Breast epithelium (tissue), 4 donors: ENCODE measurements at regions not wholly inside any gene's neighbourhood (a gene's known extent, or its start where the extent isn't known, plus 50 kb on each side); places are given as distances from the start of the nearest gene placed in this dataset.
"Not testable (repeated sequence)": the region's sequence is repeated elsewhere in the genome, so short reads cannot be mapped to it uniquely, and the experiment has no call there.

Source experiments
- DNase-seq, 2 donors: peaks; one replicate each; pipeline ENCODE4 v3.0.0-alpha.2; 2019; ENCODE audit warnings: low spot score in 2 of 2
- H3K27ac ChIP-seq, 2 donors: fragments of 200-600 bp; sonication (generic) in 1 of 2; one replicate each; pipeline ENCODE4 v1.5.1; 2016 to 2019; ENCODE audit warnings: mild to moderate bottlenecking in 1 of 2
- H3K27me3 ChIP-seq, 2 donors: fragments of 200-600 bp; sonication (generic) in 1 of 2; one replicate each; pipeline versions ENCODE4 v1.5.1 to v1.6.0; 2017 to 2019; ENCODE audit warnings: control low read depth in 1 of 2, mild to moderate bottlenecking in 1 of 2
- H3K36me3 ChIP-seq: fragments of 200-600 bp; one replicate; pipeline ENCODE4 v1.5.1; 2019
- H3K4me1 ChIP-seq, 2 donors: fragments of 200-600 bp; sonication (generic); one replicate each; pipeline ENCODE4 v1.5.1; 2016 to 2019; ENCODE audit warnings: control low read depth in 1 of 2
- H3K4me3 ChIP-seq, 3 donors: fragments of 200-600 bp; sonication (generic); 1 replicate in 2 of 3; 2 replicates in 1 of 3; pipeline ENCODE4 v1.5.1; 2016 to 2019; ENCODE audit warnings: mild to moderate bottlenecking in 3 of 3, moderate library complexity in 2 of 3
- H3K9me3 ChIP-seq, 2 donors: fragments of 200-600 bp; sonication (generic) in 1 of 2; one replicate each; pipeline ENCODE4 v1.5.1; 2016 to 2019; ENCODE audit warnings: control low read depth in 1 of 2
- POLR2A ChIP-seq: fragments of 450-650 bp; IDR thresholded peaks from one replicate; pipeline ENCODE4 v1.6.1; 2016; ENCODE audit warnings: antibody characterized with exemption, mild to moderate bottlenecking, moderate library complexity
- POLR2AphosphoS5 ChIP-seq, 3 donors: sonication (generic); formaldehyde crosslinking; IDR thresholded peaks; one replicate each; pipeline ENCODE4 v1.6.1; 2017; ENCODE audit warnings: antibody characterized with exemption in 3 of 3
- intact Hi-C: fragments of 100-400 bp; cut with DNase I; formaldehyde crosslinking; loops from one replicate; pipeline ENCODE4 v1.15.1; 2023; ENCODE audit warnings: low total_unique reads
- TF ChIP-seq, protein P1 (sequence below), 3 donors: fragments of 450-650 bp; IDR thresholded peaks; one replicate each; pipeline ENCODE4 v1.5.1; 2016 to 2017; ENCODE audit warnings: antibody characterized with exemption in 3 of 3, mild to moderate bottlenecking in 3 of 3, moderate library complexity in 3 of 3

DNA sequence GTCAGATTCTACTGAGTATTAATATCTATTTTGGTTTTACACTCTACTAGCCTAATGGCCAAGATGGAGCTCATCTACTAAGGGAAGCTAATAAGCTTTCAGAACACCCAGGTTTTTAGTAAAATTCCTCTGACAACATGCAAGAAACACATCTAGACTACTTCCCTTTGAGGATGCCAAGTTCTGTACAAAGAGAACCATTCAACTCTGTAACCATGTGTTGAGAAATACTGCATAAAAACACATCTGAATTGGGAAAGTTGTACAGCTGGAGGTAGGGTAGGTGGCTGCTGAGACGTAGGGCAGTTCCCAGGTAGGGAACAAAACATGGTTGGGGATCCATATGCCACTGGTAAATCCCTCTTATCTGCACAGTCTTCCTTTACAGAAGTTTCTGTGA lies 66.2 kb downstream of the SC5D start:
- DNase-seq = peak in 1 of 2 donors; percentile 47
- Histone ChIP-seq H3K9me3 (no peaks in the 10 kb centered on the region), H3K4me1 (no peaks in the 10 kb centered on the region), H3K4me3 (no peak overlapping the region), H3K36me3 (no peaks in the 10 kb centered on the region), H3K27me3 (no peaks in the 10 kb centered on the region), H3K27ac (peak overlapping the region; percentile 81 to 88)
- intact Hi-C loops = no loop called here
- TF ChIP-seq, protein P1, sequence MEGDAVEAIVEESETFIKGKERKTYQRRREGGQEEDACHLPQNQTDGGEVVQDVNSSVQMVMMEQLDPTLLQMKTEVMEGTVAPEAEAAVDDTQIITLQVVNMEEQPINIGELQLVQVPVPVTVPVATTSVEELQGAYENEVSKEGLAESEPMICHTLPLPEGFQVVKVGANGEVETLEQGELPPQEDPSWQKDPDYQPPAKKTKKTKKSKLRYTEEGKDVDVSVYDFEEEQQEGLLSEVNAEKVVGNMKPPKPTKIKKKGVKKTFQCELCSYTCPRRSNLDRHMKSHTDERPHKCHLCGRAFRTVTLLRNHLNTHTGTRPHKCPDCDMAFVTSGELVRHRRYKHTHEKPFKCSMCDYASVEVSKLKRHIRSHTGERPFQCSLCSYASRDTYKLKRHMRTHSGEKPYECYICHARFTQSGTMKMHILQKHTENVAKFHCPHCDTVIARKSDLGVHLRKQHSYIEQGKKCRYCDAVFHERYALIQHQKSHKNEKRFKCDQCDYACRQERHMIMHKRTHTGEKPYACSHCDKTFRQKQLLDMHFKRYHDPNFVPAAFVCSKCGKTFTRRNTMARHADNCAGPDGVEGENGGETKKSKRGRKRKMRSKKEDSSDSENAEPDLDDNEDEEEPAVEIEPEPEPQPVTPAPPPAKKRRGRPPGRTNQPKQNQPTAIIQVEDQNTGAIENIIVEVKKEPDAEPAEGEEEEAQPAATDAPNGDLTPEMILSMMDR (IDR thresholded peaks at IDR 0.05) = no peak
- TF ChIP-seq POLR2A (no peak), POLR2AphosphoS5 (IDR thresholded peaks at IDR 0.05) (peak in 1 of 3 donors; percentile 51)

DNA sequence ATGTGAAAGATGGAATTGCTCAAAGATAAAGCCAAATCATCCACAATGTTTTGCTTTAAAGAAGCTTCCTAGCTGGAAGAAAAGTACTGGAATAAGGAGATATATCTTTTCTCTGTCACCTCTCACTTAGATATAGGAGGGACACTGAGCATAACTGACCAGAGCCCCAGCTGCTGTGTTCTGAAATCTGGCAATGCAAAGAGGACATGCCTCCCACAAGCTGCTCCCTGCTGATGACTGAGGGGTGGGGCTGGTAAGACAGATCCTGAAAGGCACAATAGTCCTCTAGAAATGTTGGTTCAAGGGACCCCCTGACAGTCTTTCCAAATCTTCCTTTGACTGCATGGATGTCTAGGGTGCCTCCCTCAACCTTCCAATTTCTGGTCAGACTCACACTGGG lies 67.0 kb downstream of the SC5D start:
- H3K4me3 ChIP-seq = no peak overlapping the region
- no peaks in the 10 kb centered on the region for H3K9me3 ChIP-seq
- no peaks in the 10 kb centered on the region for H3K4me1 ChIP-seq
- no peaks in the 10 kb centered on the region for H3K36me3 ChIP-seq
- no peak for DNase-seq
- peak overlapping the region in 1 of 2 donors; percentile 44 for H3K27ac ChIP-seq
- H3K27me3 ChIP-seq = no peaks in the 10 kb centered on the region
- intact Hi-C loops = no loop called here
- TF ChIP-seq POLR2A (no peak), POLR2AphosphoS5 (IDR thresholded peaks at IDR 0.05) (no peak)
- TF ChIP-seq, protein P1 (IDR thresholded peaks at IDR 0.05) = no peak

DNA sequence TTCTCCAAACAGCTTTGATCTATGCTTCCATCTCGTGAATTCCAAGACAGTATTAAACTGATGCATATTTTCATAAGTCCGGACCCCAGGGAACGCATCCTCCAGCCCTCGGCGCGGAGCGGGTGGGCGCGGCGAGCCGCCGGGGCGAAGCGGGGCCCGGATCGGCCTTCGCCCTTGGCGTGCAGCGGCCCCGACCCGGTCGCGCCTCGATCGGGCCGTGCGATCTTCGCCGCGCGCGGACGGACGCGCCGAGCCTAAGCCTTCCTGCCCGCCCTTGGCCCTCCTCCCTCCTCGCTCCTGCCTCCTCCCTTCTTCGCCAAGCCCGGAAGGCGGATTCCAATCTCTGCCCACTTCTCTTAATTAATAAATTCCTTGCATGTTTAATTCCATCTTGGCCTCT lies 70.4 kb downstream of the SC5D start:
- intact Hi-C loops, H3K36me3 ChIP-seq, H3K9me3 ChIP-seq, H3K27me3 ChIP-seq, H3K4me1 ChIP-seq, H3K4me3 ChIP-seq, H3K27ac ChIP-seq: not testable (repeated sequence)
- peak in 1 of 2 donors; percentile 37 for DNase-seq

DNA sequence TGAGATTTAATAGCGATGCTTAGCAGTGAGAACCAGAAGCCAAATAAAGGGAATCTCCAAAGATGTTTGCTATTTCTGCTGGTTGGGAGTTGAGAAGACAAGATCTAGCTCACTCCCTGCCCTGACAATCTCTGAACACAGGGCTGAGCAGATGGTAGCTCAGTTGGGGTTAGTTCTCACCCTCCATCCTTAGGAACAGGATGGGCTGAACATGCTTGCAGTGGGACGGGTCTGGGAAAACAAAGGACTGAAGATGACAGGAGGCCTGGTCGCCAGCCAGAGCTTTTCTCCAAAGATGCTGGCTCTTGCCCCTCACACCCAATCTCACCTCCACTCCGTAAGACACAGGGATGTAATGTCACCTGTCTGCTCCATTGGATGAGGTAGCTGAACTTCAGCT lies 72.7 kb downstream of the SC5D start:
- intact Hi-C loops = no loop called here
- Histone ChIP-seq H3K36me3 (no peaks in the 10 kb centered on the region), H3K27me3 (no peaks in the 10 kb centered on the region), H3K4me3 (no peak overlapping the region), H3K4me1 (no peaks in the 10 kb centered on the region), H3K9me3 (no peaks in the 10 kb centered on the region), H3K27ac (no peak overlapping the region)
- DNase-seq = no peak
- TF ChIP-seq, protein P1 (IDR thresholded peaks at IDR 0.05) = no peak
- TF ChIP-seq POLR2AphosphoS5 (IDR thresholded peaks at IDR 0.05) (no peak), POLR2A (no peak)

DNA sequence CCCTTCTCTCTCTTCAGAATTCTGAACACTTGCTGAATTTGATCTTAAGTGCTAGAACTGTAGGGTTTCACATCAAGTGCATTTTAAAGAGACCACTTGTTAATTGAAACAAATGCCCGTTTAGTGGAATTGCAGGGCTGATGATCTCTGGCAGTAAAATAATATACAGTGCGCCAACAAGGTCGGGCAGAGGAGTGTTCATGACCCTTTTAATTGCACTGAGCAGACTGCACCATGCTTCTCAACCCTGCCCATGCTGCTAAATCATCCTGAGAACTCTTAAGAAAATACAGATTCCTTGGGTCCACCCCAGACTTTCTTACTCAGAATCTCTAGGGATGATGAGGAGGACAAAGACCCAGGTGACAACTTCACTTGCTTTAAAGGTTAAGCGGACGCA lies 73.5 kb downstream of the SC5D start:
- intact Hi-C loops = no loop called here

More for the DNA sequence above, 73.5 kb downstream of the SC5D start:
- H3K36me3 ChIP-seq = no peaks in the 10 kb centered on the region
- TF ChIP-seq, protein P1 (IDR thresholded peaks at IDR 0.05) = no peak
- TF ChIP-seq POLR2AphosphoS5 (IDR thresholded peaks at IDR 0.05) (no peak), POLR2A (no peak)
- no peaks in the 10 kb centered on the region for H3K4me1 ChIP-seq
- DNase-seq = no peak
- no peaks in the 10 kb centered on the region for H3K9me3 ChIP-seq
- no peaks in the 10 kb centered on the region for H3K27me3 ChIP-seq
- no peak overlapping the region for H3K27ac ChIP-seq
- H3K4me3 ChIP-seq = no peak overlapping the region
